ENCODE measurements at regions not wholly inside any gene's neighbourhood (a gene's known extent, or its start where the extent isn't known, plus 50 kb on each side); places are given as distances from the start of the nearest gene placed in this dataset.

DNA sequence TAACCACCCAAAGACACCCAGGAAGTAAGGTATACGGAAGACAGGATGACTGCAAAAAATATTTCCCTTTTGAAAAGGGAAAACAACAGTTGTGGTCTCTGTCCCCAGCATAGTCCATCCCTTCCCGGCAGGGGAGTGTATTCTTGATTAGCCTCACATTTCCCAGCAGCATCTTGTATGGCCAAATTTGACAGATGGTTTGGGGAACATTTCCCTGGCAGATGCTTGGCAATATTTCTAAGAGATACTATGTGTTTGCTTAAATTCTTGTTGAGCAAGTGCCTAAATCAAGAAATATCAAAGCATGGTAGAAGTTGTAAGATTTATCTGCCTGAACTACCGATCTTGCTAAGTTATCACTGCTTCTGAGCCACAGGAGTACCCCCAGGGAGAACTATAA, 56.9 kb upstream of the TPK1 start:
- ChIA-PET POLR2A (no interaction called here), CTCF (no interaction called here)
- no peak for TF ChIP-seq LEF1 (IDR thresholded peaks at IDR 0.05; ENCODE audit: borderline replicate concordance)
- no peak for TF ChIP-seq TARDBP (IDR thresholded peaks at IDR 0.05)
- TF ChIP-seq HDGF (IDR thresholded peaks at IDR 0.05; ENCODE audit: borderline replicate concordance) = no peak
- TF ChIP-seq ZNF384 (IDR thresholded peaks at IDR 0.05) = no peak
- no peak for TF ChIP-seq BHLHE40 (IDR thresholded peaks at IDR 0.05; ENCODE audit: borderline replicate concordance)
- TF ChIP-seq SP1 (IDR thresholded peaks at IDR 0.05) = no peak
- TF ChIP-seq FOXK2 (IDR thresholded peaks at IDR 0.05) = no peak
- no peak for TF ChIP-seq ARNT (IDR thresholded peaks at IDR 0.05)
- TF ChIP-seq SUZ12 (IDR thresholded peaks at IDR 0.05) = no peak
- no peak for DNase-seq (ENCODE audit: extremely low spot score)
